Gastrocnemius medialis (tissue), 4 donors: ENCODE measurements at regions not wholly inside any gene's neighbourhood (a gene's known extent, or its start where the extent isn't known, plus 50 kb on each side); places are given as distances from the start of the nearest gene placed in this dataset.

Experiments used
- ATAC-seq, 2 donors: fragments of 150-250 bp; one replicate each; pipeline ENCODE4 v1.9.1; 2016
- DNase-seq, 2 donors: peaks; one replicate each; pipeline ENCODE4 v3.0.0-alpha.2; 2019
- H3K27ac ChIP-seq, 4 donors: fragments of 200-600 bp; sonication (generic); 1 replicate in 1 of 4; 2 replicates in 3 of 4; pipeline ENCODE4 v1.5.1; 2016 to 2018; ENCODE audit warnings: mild to moderate bottlenecking in 2 of 4, moderate library complexity in 1 of 4
- H3K27me3 ChIP-seq, 3 donors: fragments of 200-600 bp; sonication (generic) in 2 of 3; 1 replicate in 1 of 3; 2 replicates in 2 of 3; pipeline versions ENCODE4 v1.5.1 to v1.6.0; 2016 to 2019; ENCODE audit warnings: mild to moderate bottlenecking in 1 of 3, moderate library complexity in 1 of 3
- H3K36me3 ChIP-seq, 2 donors: fragments of 200-600 bp; sonication (generic) in 1 of 2; one replicate each; pipeline ENCODE4 v1.5.1; 2017 to 2018
- H3K4me1 ChIP-seq, 2 donors: fragments of 200-600 bp; sonication (generic) in 1 of 2; one replicate each; pipeline ENCODE4 v1.5.1; 2016 to 2017; ENCODE audit warnings: mild to moderate bottlenecking in 2 of 2
- H3K4me3 ChIP-seq, 4 donors: fragments of 200-600 bp; sonication (generic) in 3 of 4; 1 replicate in 1 of 4; 2 replicates in 3 of 4; pipeline ENCODE4 v1.5.1; 2016 to 2019; ENCODE audit warnings: mild to moderate bottlenecking in 2 of 4
- H3K9me3 ChIP-seq, 3 donors: fragments of 200-600 bp; sonication (generic) in 2 of 3; 1 replicate in 1 of 3; 2 replicates in 2 of 3; pipeline ENCODE4 v1.5.1; 2016 to 2019
- POLR2A ChIP-seq, 2 donors: fragments of 450-650 bp; IDR thresholded peaks; one replicate each; pipeline ENCODE4 v1.6.1; 2017; ENCODE audit warnings: antibody characterized with exemption in 2 of 2, mild to moderate bottlenecking in 2 of 2, moderate library complexity in 2 of 2
- in situ Hi-C, 4 donors: fragments of 200-750 bp; cut with MboI; loops; one replicate each; pipeline versions ENCODE4 v1.15.0 to v1.8.0; 2017; ENCODE audit warnings: low sequenced_read_pairs in 4 of 4
- intact Hi-C: fragments of 100-400 bp; cut with DNase I; formaldehyde crosslinking; loops from one replicate; pipeline ENCODE4 v1.15.1; 2023; ENCODE audit warnings: low total_unique reads
- TF ChIP-seq, protein P1 (sequence below), 5 experiments: fragments of 450-650 bp in 3 of 5; fragments of 200-600 bp in 2 of 5; sonication (generic) in 2 of 5; IDR thresholded peaks in 4 of 5; conservative IDR thresholded peaks in 1 of 5; 1 replicate in 4 of 5; 2 replicates in 1 of 5; pipeline ENCODE4 v1.5.1; 2016 to 2019; ENCODE audit warnings: antibody characterized with exemption in 5 of 5, mild to moderate bottlenecking in 3 of 5, moderate library complexity in 3 of 5

DNA sequence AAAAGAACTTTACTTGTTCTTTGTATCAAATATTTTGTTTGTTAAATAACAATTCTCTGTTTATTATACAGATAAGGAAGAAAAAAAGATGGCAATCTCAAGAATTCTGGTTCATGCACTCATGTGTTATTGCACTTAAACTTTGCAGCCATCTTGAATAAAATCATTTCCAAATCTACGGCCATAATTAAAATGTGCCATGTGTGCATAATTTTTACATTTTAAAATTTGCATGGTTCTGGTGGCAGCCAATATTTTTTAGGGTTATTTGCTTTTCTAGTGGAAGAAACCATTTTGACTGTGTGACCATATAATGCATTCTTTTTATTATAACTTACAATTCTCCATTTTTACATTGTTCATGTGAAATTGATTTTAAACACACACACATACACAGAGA is 1518.1 kb upstream of the ZEB2 start:
- TF ChIP-seq, protein P1, sequence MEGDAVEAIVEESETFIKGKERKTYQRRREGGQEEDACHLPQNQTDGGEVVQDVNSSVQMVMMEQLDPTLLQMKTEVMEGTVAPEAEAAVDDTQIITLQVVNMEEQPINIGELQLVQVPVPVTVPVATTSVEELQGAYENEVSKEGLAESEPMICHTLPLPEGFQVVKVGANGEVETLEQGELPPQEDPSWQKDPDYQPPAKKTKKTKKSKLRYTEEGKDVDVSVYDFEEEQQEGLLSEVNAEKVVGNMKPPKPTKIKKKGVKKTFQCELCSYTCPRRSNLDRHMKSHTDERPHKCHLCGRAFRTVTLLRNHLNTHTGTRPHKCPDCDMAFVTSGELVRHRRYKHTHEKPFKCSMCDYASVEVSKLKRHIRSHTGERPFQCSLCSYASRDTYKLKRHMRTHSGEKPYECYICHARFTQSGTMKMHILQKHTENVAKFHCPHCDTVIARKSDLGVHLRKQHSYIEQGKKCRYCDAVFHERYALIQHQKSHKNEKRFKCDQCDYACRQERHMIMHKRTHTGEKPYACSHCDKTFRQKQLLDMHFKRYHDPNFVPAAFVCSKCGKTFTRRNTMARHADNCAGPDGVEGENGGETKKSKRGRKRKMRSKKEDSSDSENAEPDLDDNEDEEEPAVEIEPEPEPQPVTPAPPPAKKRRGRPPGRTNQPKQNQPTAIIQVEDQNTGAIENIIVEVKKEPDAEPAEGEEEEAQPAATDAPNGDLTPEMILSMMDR (IDR thresholded peaks at IDR 0.05 in 4 of 5, conservative IDR thresholded peaks at IDR 0.05 in 1 of 5) = no peak
- no peak for TF ChIP-seq POLR2A (IDR thresholded peaks at IDR 0.05)
- DNase-seq = no peak
- no peaks in the 10 kb centered on the region for H3K27me3 ChIP-seq
- no peak for ATAC-seq
- H3K4me1 ChIP-seq = no peaks in the 10 kb centered on the region
- H3K36me3 ChIP-seq = no peaks in the 10 kb centered on the region
- no peak overlapping the region for H3K27ac ChIP-seq
- in situ Hi-C loops (no loop called here), intact Hi-C loops (no loop called here)
- H3K4me3 ChIP-seq = no peak overlapping the region
- no peaks in the 10 kb centered on the region for H3K9me3 ChIP-seq

DNA sequence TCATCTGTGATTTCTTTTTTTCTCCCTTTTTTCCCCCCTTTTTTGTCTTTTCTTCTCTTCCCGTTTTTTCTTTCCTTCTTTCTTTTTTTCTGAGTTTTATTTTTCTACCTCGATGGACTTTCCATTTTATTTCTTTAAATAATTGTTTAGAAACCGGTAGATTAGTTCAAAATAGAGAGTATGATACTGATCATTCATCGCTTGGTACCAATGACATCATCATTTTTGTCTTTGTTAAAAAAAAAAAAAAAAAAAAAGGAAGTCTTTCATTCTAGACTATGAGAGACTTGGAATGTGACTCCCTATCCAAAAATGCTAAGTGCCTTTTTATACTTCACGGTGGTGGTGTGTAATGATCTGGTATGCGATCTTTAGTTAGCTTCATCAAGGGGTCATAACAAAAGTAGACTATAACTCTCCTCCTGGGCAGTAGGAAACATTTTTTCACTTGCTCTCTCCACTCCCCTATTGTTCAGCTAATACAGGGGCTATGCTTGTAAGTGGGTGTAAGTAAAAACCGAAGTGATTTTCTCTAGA is 1517.5 kb upstream of the ZEB2 start:
- Histone ChIP-seq H3K9me3 (no peaks in the 10 kb centered on the region), H3K27ac (no peak overlapping the region), H3K4me1 (no peaks in the 10 kb centered on the region), H3K27me3 (no peaks in the 10 kb centered on the region), H3K4me3 (no peak overlapping the region), H3K36me3 (no peaks in the 10 kb centered on the region)
- DNase-seq (no peak), ATAC-seq (no peak)
- intact Hi-C loops = no loop called here
- in situ Hi-C loops = no loop called here
- TF ChIP-seq, protein P1 (IDR thresholded peaks at IDR 0.05 in 4 of 5, conservative IDR thresholded peaks at IDR 0.05 in 1 of 5) = no peak
- no peak for TF ChIP-seq POLR2A (IDR thresholded peaks at IDR 0.05)

DNA sequence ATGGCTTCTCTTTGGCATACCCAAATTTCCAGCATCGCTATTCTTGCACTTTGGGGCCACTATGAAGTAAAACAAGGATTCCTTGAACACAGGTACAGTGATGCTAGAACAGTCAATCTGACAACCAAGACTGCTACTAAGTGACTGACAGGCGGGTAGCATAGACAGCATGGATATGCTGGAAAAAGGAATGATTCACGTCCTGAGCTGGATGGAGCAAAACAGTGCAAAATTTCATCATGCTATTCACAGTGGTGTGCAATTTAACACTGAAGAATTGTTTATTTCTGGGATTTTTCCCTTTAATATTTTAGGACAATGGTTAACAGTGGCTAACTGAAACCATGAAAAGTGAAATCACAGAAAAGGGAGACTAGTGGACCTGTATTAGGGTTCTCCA is 1511.2 kb upstream of the ZEB2 start:
- no peak for DNase-seq
- Histone ChIP-seq H3K36me3 (no peaks in the 10 kb centered on the region), H3K9me3 (no peaks in the 10 kb centered on the region), H3K27me3 (no peaks in the 10 kb centered on the region), H3K4me1 (no peaks in the 10 kb centered on the region), H3K27ac (no peak overlapping the region), H3K4me3 (no peak overlapping the region)
- no peak for TF ChIP-seq POLR2A (IDR thresholded peaks at IDR 0.05)
- TF ChIP-seq, protein P1 (IDR thresholded peaks at IDR 0.05 in 4 of 5, conservative IDR thresholded peaks at IDR 0.05 in 1 of 5) = no peak
- in situ Hi-C loops = no loop called here
- intact Hi-C loops = no loop called here
- ATAC-seq = no peak

DNA sequence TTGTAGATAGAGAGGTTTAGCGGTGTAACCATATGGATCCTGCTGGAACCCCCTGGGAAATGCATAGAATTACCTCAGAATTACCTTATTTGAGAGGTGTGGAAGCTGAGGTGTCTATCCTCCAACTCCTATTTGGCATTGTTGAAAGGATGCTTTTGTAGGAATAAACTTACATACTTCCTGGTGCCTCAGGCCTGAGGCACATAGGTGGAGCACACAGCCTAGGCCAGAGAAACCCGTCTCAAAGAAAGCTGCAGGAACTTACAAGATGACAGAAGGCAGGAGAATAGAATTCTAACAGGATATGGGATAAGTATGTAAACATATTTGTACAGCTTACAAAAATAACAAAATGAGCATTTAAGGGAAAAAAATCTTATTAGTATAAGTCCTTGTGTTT is 1507.2 kb upstream of the ZEB2 start:
- in situ Hi-C loops = no loop called here

More for the DNA sequence above, 1507.2 kb upstream of the ZEB2 start:
- DNase-seq (no peak), ATAC-seq (no peak)
- Histone ChIP-seq H3K4me3 (no peak overlapping the region), H3K27ac (no peak overlapping the region), H3K36me3 (no peaks in the 10 kb centered on the region), H3K27me3 (no peaks in the 10 kb centered on the region), H3K9me3 (no peaks in the 10 kb centered on the region), H3K4me1 (no peaks in the 10 kb centered on the region)
- TF ChIP-seq POLR2A (IDR thresholded peaks at IDR 0.05) = no peak
- TF ChIP-seq, protein P1 (IDR thresholded peaks at IDR 0.05 in 4 of 5, conservative IDR thresholded peaks at IDR 0.05 in 1 of 5) = no peak
- intact Hi-C loops = no loop called here
